ENCODE measurements at regions not wholly inside any gene's neighbourhood (a gene's known extent, or its start where the extent isn't known, plus 50 kb on each side); places are given as distances from the start of the nearest gene placed in this dataset.

- Mint-ChIP-seq H3K27me3 (no peaks in the 10 kb centered on the region), H3K4me1 (ENCODE audit: low read depth) (no peaks in the 10 kb centered on the region), H3K36me3 (ENCODE audit: low read depth) (no peaks in the 10 kb centered on the region), H3K27ac (no peak overlapping the region), H3K9me3 (no peaks in the 10 kb centered on the region), H3K4me3 (no peak overlapping the region)
- DNase-seq, result no peak
Measured at GRCh38 chr9:81231011-81231410, 458.3 kb downstream of the TLE1 start.

GRCh38 chr9:81227507-81228245 is 461.7 kb downstream of the TLE1 start:
- H3K36me3 Mint-ChIP-seq (ENCODE audit: low read depth), result no peaks in the 10 kb centered on the region

DNA sequence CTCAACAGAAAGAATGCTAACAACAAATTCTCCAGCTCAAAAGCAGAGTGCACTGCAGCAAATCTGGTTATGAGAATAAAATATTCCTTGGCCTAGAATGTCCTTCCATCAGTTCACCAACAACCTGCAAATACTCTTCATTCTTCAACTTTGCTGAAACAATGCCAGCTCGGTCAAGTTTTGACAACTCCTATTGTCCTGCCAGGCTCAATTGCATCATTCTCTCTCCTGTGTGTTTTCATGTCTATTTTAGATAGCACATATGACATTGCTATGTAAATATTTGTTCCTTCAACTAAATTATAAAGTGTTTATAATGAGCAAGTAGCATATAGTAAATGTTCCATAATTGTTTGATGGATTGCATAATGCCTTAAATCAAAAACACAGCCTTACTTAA is 463.8 kb downstream of the TLE1 start:
- H3K36me3 Mint-ChIP-seq (ENCODE audit: low read depth), result no peaks in the 10 kb centered on the region
- no peaks in the 10 kb centered on the region for H3K4me1 Mint-ChIP-seq (ENCODE audit: low read depth)
- H3K27me3 Mint-ChIP-seq, result no peaks in the 10 kb centered on the region
- H3K27ac Mint-ChIP-seq, result no peak overlapping the region
- no peaks in the 10 kb centered on the region for H3K9me3 Mint-ChIP-seq
- no peak for DNase-seq
- no peak overlapping the region for H3K4me3 Mint-ChIP-seq

More at GRCh38 chr9:81227507-81228245, 461.7 kb downstream of the TLE1 start:
- DNase-seq, result no peak
- no peaks in the 10 kb centered on the region for H3K4me1 Mint-ChIP-seq (ENCODE audit: low read depth)
- H3K27me3 Mint-ChIP-seq, result no peaks in the 10 kb centered on the region
- no peaks in the 10 kb centered on the region for H3K9me3 Mint-ChIP-seq
- H3K4me3 Mint-ChIP-seq, result no peak overlapping the region
- H3K27ac Mint-ChIP-seq, result no peak overlapping the region

DNA sequence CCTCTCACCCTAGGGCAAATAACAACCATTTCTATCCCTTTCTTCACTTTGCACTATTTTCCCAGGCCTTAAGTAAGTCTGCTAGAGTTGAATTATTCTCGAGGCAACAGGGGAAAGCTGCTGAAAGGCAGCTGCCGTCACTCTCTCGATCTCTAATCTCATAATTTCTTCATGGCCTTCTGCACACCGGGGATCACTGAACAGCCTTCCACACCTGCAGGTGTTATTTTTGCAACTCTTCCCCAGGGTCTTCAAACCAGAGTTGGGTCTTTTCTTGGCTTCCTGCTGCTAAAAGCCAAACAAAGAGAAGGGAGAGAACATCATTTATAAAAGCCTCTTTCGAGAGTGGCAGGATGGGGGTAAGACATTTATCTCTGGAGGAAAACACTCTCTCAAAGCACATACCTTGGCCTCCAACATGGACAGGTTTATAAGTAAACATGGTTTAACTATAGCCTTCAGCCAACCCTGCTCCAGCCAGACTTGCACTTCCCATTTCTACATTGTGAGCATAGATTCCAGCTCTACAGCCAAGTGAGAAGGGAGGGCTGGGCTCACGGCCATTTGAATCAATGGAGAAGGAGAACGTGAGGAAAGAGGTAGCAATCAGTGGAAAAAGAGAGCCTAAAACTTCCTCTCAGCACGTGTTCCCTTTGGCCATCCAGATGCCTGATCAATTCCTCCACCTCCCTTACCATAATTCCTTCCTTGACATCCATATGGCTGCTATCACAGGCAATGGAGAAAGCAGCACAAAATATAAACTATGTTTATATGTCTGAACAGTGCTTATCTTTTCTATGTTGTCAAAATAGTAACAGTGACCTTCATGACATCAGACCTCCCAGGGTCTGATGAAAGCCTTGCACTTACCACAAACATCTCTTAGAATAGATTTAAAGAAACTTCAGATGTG is 464.9 kb downstream of the TLE1 start:
- Mint-ChIP-seq H3K36me3 (ENCODE audit: low read depth) (no peaks in the 10 kb centered on the region), H3K4me3 (no peak overlapping the region), H3K27ac (no peak overlapping the region)

GRCh38 chr9:81214975-81215374 is 474.4 kb downstream of the TLE1 start:
- Mint-ChIP-seq H3K4me3 (no peak overlapping the region), H3K4me1 (ENCODE audit: low read depth) (no peaks in the 10 kb centered on the region), H3K27ac (no peak overlapping the region), H3K27me3 (no peaks in the 10 kb centered on the region), H3K9me3 (peaks cover 6% of the 10 kb centered on the region), H3K36me3 (ENCODE audit: low read depth) (no peaks in the 10 kb centered on the region)
- no peak for DNase-seq

More for the DNA sequence above, 464.9 kb downstream of the TLE1 start:
- Mint-ChIP-seq H3K9me3 (no peaks in the 10 kb centered on the region), H3K27me3 (no peaks in the 10 kb centered on the region), H3K4me1 (ENCODE audit: low read depth) (no peaks in the 10 kb centered on the region)
- no peak for DNase-seq

DNA sequence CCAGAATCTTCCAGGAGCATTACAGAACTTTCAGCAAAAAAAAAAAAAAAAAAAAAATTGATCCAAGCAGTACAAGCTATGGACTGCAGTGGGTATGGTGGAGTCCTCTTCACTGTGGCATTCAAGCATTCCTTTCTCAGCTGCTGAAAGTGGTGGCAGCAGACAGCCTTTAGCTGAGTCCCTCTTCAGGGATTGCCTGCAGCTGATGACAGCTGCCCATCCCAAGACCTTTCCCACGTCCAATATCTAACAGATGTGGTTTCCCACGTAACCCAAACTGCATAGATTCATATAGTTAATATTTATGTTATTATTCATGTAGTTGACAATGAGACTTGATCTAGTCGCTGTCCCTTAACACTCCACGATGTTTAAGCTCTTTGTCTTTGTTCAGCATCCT is 475.9 kb downstream of the TLE1 start:
- no peak for DNase-seq
- H3K9me3 Mint-ChIP-seq, result peaks cover 6% of the 10 kb centered on the region
- no peaks in the 10 kb centered on the region for H3K27me3 Mint-ChIP-seq
- no peaks in the 10 kb centered on the region for H3K36me3 Mint-ChIP-seq (ENCODE audit: low read depth)
- H3K27ac Mint-ChIP-seq, result no peak overlapping the region
- H3K4me3 Mint-ChIP-seq, result no peak overlapping the region
- no peaks in the 10 kb centered on the region for H3K4me1 Mint-ChIP-seq (ENCODE audit: low read depth)

- no peak overlapping the region for H3K4me3 Mint-ChIP-seq
- no peaks in the 10 kb centered on the region for H3K27me3 Mint-ChIP-seq
- peaks cover 4% of the 10 kb centered on the region for H3K9me3 Mint-ChIP-seq
- DNase-seq, result no peak
- H3K36me3 Mint-ChIP-seq (ENCODE audit: low read depth), result no peaks in the 10 kb centered on the region
- H3K4me1 Mint-ChIP-seq (ENCODE audit: low read depth), result no peaks in the 10 kb centered on the region
- H3K27ac Mint-ChIP-seq, result no peak overlapping the region
Measured at GRCh38 chr9:81211741-81212140, 477.6 kb downstream of the TLE1 start.

DNA sequence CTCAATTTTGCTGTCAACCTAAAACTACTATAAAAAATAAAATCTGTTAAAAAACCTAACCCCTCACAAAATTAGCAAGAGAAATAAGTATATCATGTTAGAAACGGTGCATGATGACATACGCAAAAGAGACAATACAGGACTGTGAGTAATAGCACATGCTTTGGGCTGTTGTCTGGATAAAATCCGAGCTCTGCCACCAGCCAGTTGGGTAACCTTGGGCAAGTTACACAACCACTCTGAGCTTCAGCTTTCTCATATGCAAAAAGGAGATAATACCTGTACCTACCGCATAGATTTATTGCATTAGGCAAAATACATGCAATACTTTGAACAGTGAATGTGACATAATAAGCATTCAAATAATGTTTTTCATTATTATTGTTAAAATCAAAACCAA is 481.7 kb downstream of the TLE1 start:
- H3K4me1 Mint-ChIP-seq (ENCODE audit: low read depth), result no peaks in the 10 kb centered on the region
- no peak overlapping the region for H3K27ac Mint-ChIP-seq
- DNase-seq, result no peak
- H3K36me3 Mint-ChIP-seq (ENCODE audit: low read depth), result no peaks in the 10 kb centered on the region
- H3K4me3 Mint-ChIP-seq, result no peak overlapping the region
- no peaks in the 10 kb centered on the region for H3K27me3 Mint-ChIP-seq
- H3K9me3 Mint-ChIP-seq, result no peaks in the 10 kb centered on the region

DNA sequence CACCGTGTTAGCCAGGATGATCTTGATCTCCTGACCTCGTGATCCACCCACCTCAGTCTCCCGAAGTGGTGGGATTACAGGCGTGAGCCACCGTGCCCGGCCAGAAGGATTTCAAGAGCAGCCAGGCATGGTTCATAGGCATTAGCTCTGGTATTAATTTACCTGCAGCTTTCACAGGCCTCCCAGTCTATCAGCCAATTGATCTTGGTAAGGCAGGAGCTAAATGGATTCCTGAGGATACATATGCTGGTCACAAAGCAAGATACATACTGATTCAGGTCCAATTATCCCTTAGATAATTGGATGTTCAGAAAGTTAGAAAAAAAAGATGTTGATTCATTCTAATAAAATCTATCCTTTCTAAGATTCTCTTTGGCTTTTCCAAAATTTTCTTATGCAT is 487.1 kb downstream of the TLE1 start:
- Mint-ChIP-seq H3K36me3 (ENCODE audit: low read depth) (no peaks in the 10 kb centered on the region), H3K4me3 (no peak overlapping the region), H3K27ac (no peak overlapping the region), H3K4me1 (ENCODE audit: low read depth) (no peaks in the 10 kb centered on the region), H3K9me3 (peaks cover 7% of the 10 kb centered on the region), H3K27me3 (no peaks in the 10 kb centered on the region)
- DNase-seq, result no peak

DNA sequence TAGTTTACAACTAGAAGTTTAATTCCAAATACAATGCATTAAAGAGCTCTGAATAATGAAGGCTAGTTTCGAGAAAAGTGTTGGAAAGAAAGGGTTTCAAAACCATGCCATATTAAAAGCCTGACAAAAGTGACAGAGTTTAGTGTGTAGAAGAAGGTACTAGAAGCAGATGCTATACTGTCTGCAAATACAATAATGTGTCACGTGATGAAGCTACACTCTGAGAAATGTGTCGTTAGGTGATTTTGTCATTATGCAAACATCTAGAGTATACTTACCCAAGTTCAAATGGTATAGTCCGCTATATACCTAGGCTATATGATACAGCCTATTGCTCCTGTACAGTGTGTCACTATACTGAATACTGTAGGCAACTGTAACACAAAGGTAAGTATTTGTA is 494.1 kb downstream of the TLE1 start:
- peaks cover 14% of the 10 kb centered on the region for H3K9me3 Mint-ChIP-seq
- no peak for DNase-seq
- H3K27ac Mint-ChIP-seq, result no peak overlapping the region
- H3K4me3 Mint-ChIP-seq, result no peak overlapping the region
- no peaks in the 10 kb centered on the region for H3K36me3 Mint-ChIP-seq (ENCODE audit: low read depth)
- no peaks in the 10 kb centered on the region for H3K4me1 Mint-ChIP-seq (ENCODE audit: low read depth)
- H3K27me3 Mint-ChIP-seq, result no peaks in the 10 kb centered on the region

- no peak overlapping the region for H3K27ac Mint-ChIP-seq
- H3K4me1 Mint-ChIP-seq (ENCODE audit: low read depth), result no peaks in the 10 kb centered on the region
- peaks cover 14% of the 10 kb centered on the region for H3K9me3 Mint-ChIP-seq
- H3K4me3 Mint-ChIP-seq, result no peak overlapping the region
- no peaks in the 10 kb centered on the region for H3K27me3 Mint-ChIP-seq
- DNase-seq, result no peak
- H3K36me3 Mint-ChIP-seq (ENCODE audit: low read depth), result no peaks in the 10 kb centered on the region
Measured at GRCh38 chr9:81193362-81194339, 495.7 kb downstream of the TLE1 start.

- H3K4me1 Mint-ChIP-seq (ENCODE audit: low read depth), result no peaks in the 10 kb centered on the region
- H3K27me3 Mint-ChIP-seq, result no peaks in the 10 kb centered on the region
- H3K27ac Mint-ChIP-seq, result no peak overlapping the region
- H3K9me3 Mint-ChIP-seq, result peaks cover 14% of the 10 kb centered on the region
- no peaks in the 10 kb centered on the region for H3K36me3 Mint-ChIP-seq (ENCODE audit: low read depth)
- no peak overlapping the region for H3K4me3 Mint-ChIP-seq
- DNase-seq, result no peak
Measured at GRCh38 chr9:81191222-81191621, 498.1 kb downstream of the TLE1 start.

DNA sequence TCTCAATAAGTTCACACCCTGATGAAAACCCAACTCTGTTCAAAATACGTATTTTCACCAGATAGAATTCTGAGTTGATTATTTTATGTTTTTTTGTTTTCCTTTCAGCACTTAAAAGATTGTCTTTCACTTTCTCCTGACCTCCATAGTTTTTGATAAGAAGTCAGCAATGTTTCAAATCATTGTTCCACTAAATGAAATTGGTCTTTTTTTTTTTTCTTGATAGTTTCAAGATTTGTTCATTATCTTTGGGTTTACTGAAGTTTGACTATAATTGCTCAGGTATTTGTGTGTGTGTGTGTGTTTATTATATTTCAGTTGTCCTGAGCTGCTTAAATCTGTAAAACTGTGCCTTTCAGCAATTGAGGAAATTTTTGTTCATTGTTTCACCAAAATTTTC is 498.7 kb downstream of the TLE1 start:
- H3K4me1 Mint-ChIP-seq (ENCODE audit: low read depth), result no peaks in the 10 kb centered on the region
- no peak overlapping the region for H3K4me3 Mint-ChIP-seq
- no peak overlapping the region for H3K27ac Mint-ChIP-seq
- DNase-seq, result no peak
- peaks cover 14% of the 10 kb centered on the region for H3K9me3 Mint-ChIP-seq
- no peaks in the 10 kb centered on the region for H3K27me3 Mint-ChIP-seq
- H3K36me3 Mint-ChIP-seq (ENCODE audit: low read depth), result no peaks in the 10 kb centered on the region

- no peak for DNase-seq
- H3K9me3 Mint-ChIP-seq, result no peaks in the 10 kb centered on the region
- H3K36me3 Mint-ChIP-seq (ENCODE audit: low read depth), result no peaks in the 10 kb centered on the region
- no peaks in the 10 kb centered on the region for H3K27me3 Mint-ChIP-seq
- H3K27ac Mint-ChIP-seq, result no peak overlapping the region
- no peaks in the 10 kb centered on the region for H3K4me1 Mint-ChIP-seq (ENCODE audit: low read depth)
- no peak overlapping the region for H3K4me3 Mint-ChIP-seq
Measured at GRCh38 chr9:81183761-81184160, 505.6 kb downstream of the TLE1 start.
